WTC11 (cell line): ENCODE measurements at regions not wholly inside any gene's neighbourhood (a gene's known extent, or its start where the extent isn't known, plus 50 kb on each side); places are given as distances from the start of the nearest gene placed in this dataset.

Experiments used
- ATAC-seq: fragments of 200-7000 bp; cut with Tn5 transposase; 2 replicates; pipeline ENCODE4 v1.10.0; 2021; ENCODE audit warnings: mild to moderate bottlenecking, moderate library complexity
- CTCF ChIA-PET: fragments of 300-600 bp; sonication (Branson Sonifier 250); formaldehyde crosslinking; loops from one replicate; lab custom pipeline; 2021; ENCODE audit warnings: antibody characterized with exemption; lab: Charles Lee
- POLR2A ChIA-PET: fragments of 350-600 bp; sonication (Branson Sonifier 250); formaldehyde crosslinking; loops from one replicate; lab custom pipeline; 2021; ENCODE audit warnings: antibody characterized with exemption; lab: Charles Lee
- DNase-seq: peaks from one replicate; pipeline ENCODE4 v3.0.0; 2021; ENCODE audit warnings: low spot score
- H3K27ac Mint-ChIP-seq: 2 replicates; pipeline ENCODE4 v1.8.0; 2021; ENCODE audit warnings: mixed read lengths
- H3K27me3 Mint-ChIP-seq: 2 replicates; pipeline ENCODE4 v1.8.0; 2021; ENCODE audit warnings: low read depth, mild to moderate bottlenecking, moderate library complexity, mixed read lengths
- H3K36me3 Mint-ChIP-seq: 2 replicates; pipeline ENCODE4 v1.8.0; 2021; ENCODE audit warnings: mixed read lengths
- H3K4me1 Mint-ChIP-seq: 2 replicates; pipeline ENCODE4 v1.8.0; 2022; ENCODE audit warnings: mixed read lengths
- H3K4me3 Mint-ChIP-seq: 2 replicates; pipeline ENCODE4 v1.8.0; 2021; ENCODE audit warnings: mild to moderate bottlenecking, moderate library complexity, mixed read lengths
- H3K9me3 Mint-ChIP-seq: 2 replicates; pipeline ENCODE4 v1.8.0; 2021; ENCODE audit warnings: mixed read lengths
- AFF4 ChIP-seq: sonication (generic); formaldehyde crosslinking; IDR thresholded peaks from 2 replicates; pipeline ENCODE4 v1.8.1; 2023; ENCODE audit warnings: mild to moderate bottlenecking, missing genetic modification reagents, borderline replicate concordance
- AR ChIP-seq: fragments of 250-450 bp; sonication (Bioruptor Pico); IDR thresholded peaks from 2 replicates; pipeline ENCODE4 v1.9.0; 2021; ENCODE audit warnings: mild to moderate bottlenecking
- EMX1 ChIP-seq: fragments of 250-450 bp; sonication (Bioruptor Pico); IDR thresholded peaks from 2 replicates; pipeline ENCODE4 v1.8.0; 2021; ENCODE audit warnings: mild to moderate bottlenecking
- ERG ChIP-seq: fragments of 250-450 bp; sonication (Bioruptor Pico); IDR thresholded peaks from 2 replicates; pipeline ENCODE4 v1.8.0; 2021; ENCODE audit warnings: mild to moderate bottlenecking
- ESRRA ChIP-seq: sonication (generic); formaldehyde crosslinking; IDR thresholded peaks from 2 replicates; pipeline ENCODE4 v1.8.1; 2022; ENCODE audit warnings: mild to moderate bottlenecking, missing genetic modification reagents, borderline replicate concordance
- GABPB1 ChIP-seq: sonication (generic); formaldehyde crosslinking; IDR thresholded peaks from 2 replicates; pipeline ENCODE4 v1.8.1; 2023; ENCODE audit warnings: mild to moderate bottlenecking, missing genetic modification reagents
- HMGA2 ChIP-seq: fragments of 250-450 bp; sonication (Bioruptor Pico); IDR thresholded peaks from 2 replicates; pipeline ENCODE4 v1.4.0; 2021; ENCODE audit warnings: mild to moderate bottlenecking, moderate library complexity
- IRF1 ChIP-seq: sonication (generic); formaldehyde crosslinking; IDR thresholded peaks from 2 replicates; pipeline ENCODE4 v1.8.0; 2023; ENCODE audit warnings: missing genetic modification reagents
- KAT7 ChIP-seq: sonication (generic); formaldehyde crosslinking; IDR thresholded peaks from 2 replicates; pipeline ENCODE4 v1.8.1; 2023; ENCODE audit warnings: missing genetic modification reagents, mild to moderate bottlenecking, borderline replicate concordance
- NR1H2 ChIP-seq: sonication (generic); formaldehyde crosslinking; IDR thresholded peaks from 2 replicates; pipeline ENCODE4 v1.9.0; 2021; ENCODE audit warnings: mild to moderate bottlenecking, moderate library complexity, missing genetic modification reagents
- NR3C1 ChIP-seq: sonication (generic); formaldehyde crosslinking; conservative IDR thresholded peaks from 2 replicates; pipeline ENCODE4 v1.8.1; 2023; ENCODE audit warnings: low read depth, mild to moderate bottlenecking, missing genetic modification reagents
- RELA ChIP-seq: sonication (generic); formaldehyde crosslinking; IDR thresholded peaks from 2 replicates; pipeline ENCODE4 v1.8.1; 2022; ENCODE audit warnings: missing genetic modification reagents, mild to moderate bottlenecking, borderline replicate concordance
- SMAD3 ChIP-seq: sonication (generic); formaldehyde crosslinking; IDR thresholded peaks from 2 replicates; pipeline ENCODE4 v1.8.0; 2022; ENCODE audit warnings: missing genetic modification reagents, mild to moderate bottlenecking, borderline replicate concordance
- STAT6 ChIP-seq: sonication (generic); formaldehyde crosslinking; conservative IDR thresholded peaks from 2 replicates; pipeline ENCODE4 v1.8.1; 2023; ENCODE audit warnings: mild to moderate bottlenecking, low read depth, missing genetic modification reagents, moderate library complexity
- ZNF121 ChIP-seq: sonication (generic); formaldehyde crosslinking; IDR thresholded peaks from 2 replicates; pipeline ENCODE4 v1.8.0; 2023; ENCODE audit warnings: missing genetic modification reagents
- ZNF281 ChIP-seq: sonication (generic); formaldehyde crosslinking; IDR thresholded peaks from 2 replicates; pipeline ENCODE4 v1.8.0; 2023; ENCODE audit warnings: mild to moderate bottlenecking, missing genetic modification reagents
- ZNF396 ChIP-seq: fragments of 250-450 bp; sonication (Bioruptor Pico); IDR thresholded peaks from 2 replicates; pipeline ENCODE4 v1.8.0; 2021; ENCODE audit warnings: mild to moderate bottlenecking, moderate library complexity, borderline replicate concordance
- ZNF416 ChIP-seq: fragments of 250-450 bp; sonication (Bioruptor Pico); IDR thresholded peaks from 2 replicates; pipeline ENCODE4 v1.9.0; 2021; ENCODE audit warnings: mild to moderate bottlenecking, inconsistent platforms
- ZNF671 ChIP-seq: fragments of 250-450 bp; sonication (Bioruptor Pico); IDR thresholded peaks from 2 replicates; pipeline ENCODE4 v1.8.0; 2021; ENCODE audit warnings: mild to moderate bottlenecking

- DNase-seq: no peak
- ChIA-PET CTCF (no interaction called here), POLR2A (no interaction called here)
- Mint-ChIP-seq H3K4me3 (no peak overlapping the region), H3K27ac (no peak overlapping the region), H3K9me3 (peaks cover 11% of the 10 kb centered on the region), H3K4me1 (no peaks in the 10 kb centered on the region), H3K27me3 (no peaks in the 10 kb centered on the region), H3K36me3 (no peaks in the 10 kb centered on the region)
- no peak for ATAC-seq
- no peak for TF ChIP-seq NR3C1 (CRISPR knock-in tag)
- no peak for TF ChIP-seq KAT7 (CRISPR knock-in tag)
- TF ChIP-seq HMGA2 (CRISPR knock-in tag): no peak
- TF ChIP-seq GABPB1 (CRISPR knock-in tag): no peak
- no peak for TF ChIP-seq ZNF396 (CRISPR knock-in tag)
- TF ChIP-seq AR (CRISPR knock-in tag): no peak
- TF ChIP-seq RELA (CRISPR knock-in tag): no peak
- no peak for TF ChIP-seq ZNF671
- no peak for TF ChIP-seq ZNF121 (CRISPR knock-in tag)
- no peak for TF ChIP-seq ESRRA (CRISPR knock-in tag)
- TF ChIP-seq STAT6 (CRISPR knock-in tag): no peak
- no peak for TF ChIP-seq NR1H2 (CRISPR knock-in tag)
- no peak for TF ChIP-seq SMAD3
- no peak for TF ChIP-seq ZNF281 (CRISPR knock-in tag)
- TF ChIP-seq IRF1: no peak
- no peak for TF ChIP-seq AFF4 (CRISPR knock-in tag)
- no peak for TF ChIP-seq ERG (CRISPR knock-in tag)
- TF ChIP-seq ZNF416: no peak
- no peak for TF ChIP-seq EMX1 (CRISPR knock-in tag)
Measured at GRCh38 chr1:233844692-233845091, 59.8 kb upstream of the SLC35F3 start.
